OCI-M2 (cell line): ENCODE measurements at regions not wholly inside any gene's neighbourhood (a gene's known extent, or its start where the extent isn't known, plus 50 kb on each side); places are given as distances from the start of the nearest gene placed in this dataset.

Experiments used
- DNase-seq: peaks from one replicate; lab custom pipeline; 2025; ENCODE audit not compliant: unreplicated experiment; lab: John Stamatoyannopoulos, UW

GRCh38 chr1:106681939-106682522, 374.4 kb upstream of the PRMT6 start:
- no peak for DNase-seq

- no peak for DNase-seq
Observed at GRCh38 chr1:106688446-106688845, 368.0 kb upstream of the PRMT6 start.

GRCh38 chr1:106698660-106699059, 357.8 kb upstream of the PRMT6 start:
- DNase-seq, result no peak

GRCh38 chr1:106699433-106699832, 357.0 kb upstream of the PRMT6 start:
- no peak for DNase-seq

GRCh38 chr1:106700211-106700610, 356.3 kb upstream of the PRMT6 start:
- DNase-seq, result no peak

GRCh38 chr1:106705971-106706370, 350.5 kb upstream of the PRMT6 start:
- DNase-seq, result no peak

- DNase-seq, result no peak
Observed at GRCh38 chr1:106717591-106717990, 338.9 kb upstream of the PRMT6 start.

GRCh38 chr1:106721790-106722189, 334.7 kb upstream of the PRMT6 start:
- no peak for DNase-seq

GRCh38 chr1:106722466-106722865, 334.0 kb upstream of the PRMT6 start:
- DNase-seq, result no peak

GRCh38 chr1:106727171-106727570, 329.3 kb upstream of the PRMT6 start:
- DNase-seq, result no peak

- DNase-seq, result no peak
Observed at GRCh38 chr1:106746448-106747085, 309.9 kb upstream of the PRMT6 start.

GRCh38 chr1:106747232-106747631, 309.2 kb upstream of the PRMT6 start:
- DNase-seq, result no peak

- DNase-seq, result no peak
Observed at GRCh38 chr1:106747791-106748190, 308.7 kb upstream of the PRMT6 start.

GRCh38 chr1:106748606-106749005, 307.9 kb upstream of the PRMT6 start:
- DNase-seq, result no peak

- no peak for DNase-seq
Observed at GRCh38 chr1:106749491-106749890, 307.0 kb upstream of the PRMT6 start.

- no peak for DNase-seq
Observed at GRCh38 chr1:106749906-106750305, 306.6 kb upstream of the PRMT6 start.

GRCh38 chr1:106751002-106751401, 305.5 kb upstream of the PRMT6 start:
- DNase-seq, result no peak

- no peak for DNase-seq
Observed at GRCh38 chr1:106753066-106753465, 303.4 kb upstream of the PRMT6 start.

GRCh38 chr1:106754957-106755356, 301.5 kb upstream of the PRMT6 start:
- no peak for DNase-seq

GRCh38 chr1:106755682-106756406, 300.6 kb upstream of the PRMT6 start:
- no peak for DNase-seq

GRCh38 chr1:106756752-106757151, 299.7 kb upstream of the PRMT6 start:
- DNase-seq, result no peak

GRCh38 chr1:106768077-106768476, 288.4 kb upstream of the PRMT6 start:
- DNase-seq, result no peak
